IMR-90 (cell line): ENCODE measurements at regions not wholly inside any gene's neighbourhood (a gene's known extent, or its start where the extent isn't known, plus 50 kb on each side); places are given as distances from the start of the nearest gene placed in this dataset.

ENCODE experiments used
- ATAC-seq: fragments of 200-7000 bp; cut with Tn5 transposase; 2 replicates; pipeline ENCODE4 v1.9.1; 2020; ENCODE audit warnings: low read depth, mild to moderate bottlenecking, moderate library complexity
- BruUV-seq: library from RNA; stranded (reverse); fragments of 400-500 nt; replicated peaks from 2 replicates; lab custom pipeline; 2021; lab: Mats Ljungman, UMichigan
- CTCF ChIA-PET: fragments of 300-600 bp; formaldehyde crosslinking; extraction: SDS; loops from one replicate; lab custom pipeline; 2021; ENCODE audit warnings: antibody characterized with exemption; lab: Yijun Ruan, JAX
- POLR2A ChIA-PET: fragments of 300-600 bp; sonication (Branson Sonifier 250); formaldehyde crosslinking; loops from one replicate; lab custom pipeline; 2022; ENCODE audit warnings: antibody characterized with exemption; ENCODE audit not compliant: unreplicated experiment; lab: Charles Lee
- DNase-seq: peaks from one replicate; pipeline ENCODE4 v3.0.0; 2013
- H2AFZ ChIP-seq: replicated peaks from 2 replicates; pipeline ENCODE3; 2013; ENCODE audit warnings: low read length, mild to moderate bottlenecking; ENCODE audit not compliant: poor library complexity
- H2AK5ac ChIP-seq: 2 replicates; pipeline ENCODE4 v1.6.1; 2013; ENCODE audit warnings: low read depth, low read length, inconsistent platforms
- H2AK9ac ChIP-seq: replicated peaks from 2 replicates; pipeline ENCODE3; 2013; ENCODE audit warnings: mild to moderate bottlenecking, low read depth, low read length, moderate library complexity; ENCODE audit not compliant: poor library complexity
- H2BK120ac ChIP-seq: 2 replicates; pipeline ENCODE4 v1.6.1; 2013; ENCODE audit warnings: low read depth, low read length, inconsistent platforms
- H2BK15ac ChIP-seq: 3 replicates; pipeline ENCODE4 v1.6.1; 2013; ENCODE audit warnings: low read depth, low read length, inconsistent platforms
- H2BK20ac ChIP-seq: 2 replicates; pipeline ENCODE4 v1.6.1; 2013; ENCODE audit warnings: low read depth, mild to moderate bottlenecking, inconsistent platforms, low read length, moderate library complexity
- H2BK5ac ChIP-seq: 2 replicates; pipeline ENCODE4 v1.6.1; 2013; ENCODE audit warnings: mild to moderate bottlenecking, low read depth, low read length, inconsistent platforms; ENCODE audit not compliant: poor library complexity, severe bottlenecking
- H3K14ac ChIP-seq: replicated peaks from 2 replicates; pipeline ENCODE4 v1.6.1; 2013; ENCODE audit warnings: low read depth, low read length, inconsistent platforms
- H3K18ac ChIP-seq: 2 replicates; pipeline ENCODE4 v1.6.1; 2013; ENCODE audit warnings: low read depth, low read length, control low read depth
- H3K23ac ChIP-seq: 2 replicates; pipeline ENCODE4 v1.6.1; 2013; ENCODE audit warnings: low read depth, low read length, inconsistent platforms
- H3K27ac ChIP-seq: 2 replicates; pipeline ENCODE4 v1.5.1; 2013; ENCODE audit warnings: mild to moderate bottlenecking, control low read depth, low read length; ENCODE audit not compliant: insufficient read depth
- H3K27me3 ChIP-seq: 2 replicates; pipeline ENCODE4 v1.6.1; 2013; ENCODE audit warnings: low read length; ENCODE audit not compliant: control insufficient read depth, insufficient read depth
- H3K36me3 ChIP-seq: 2 replicates; pipeline ENCODE4 v1.6.1; 2013; ENCODE audit warnings: low read length, mixed read lengths; ENCODE audit not compliant: control insufficient read depth, insufficient read depth
- H3K4ac ChIP-seq: 2 replicates; pipeline ENCODE4 v1.6.1; 2013; ENCODE audit warnings: low read depth, low read length, inconsistent platforms
- H3K4me1 ChIP-seq: 2 replicates; pipeline ENCODE4 v1.6.1; 2013; ENCODE audit warnings: low read length, mixed read lengths; ENCODE audit not compliant: control insufficient read depth, insufficient read depth
- H3K4me2 ChIP-seq: 2 replicates; pipeline ENCODE4 v1.6.1; 2013; ENCODE audit warnings: low read depth, mild to moderate bottlenecking, control low read depth, low read length, moderate library complexity
- H3K4me3 ChIP-seq: 2 replicates; pipeline ENCODE4 v1.5.1; 2013; ENCODE audit warnings: low read depth, mild to moderate bottlenecking, control low read depth, low read length, moderate library complexity; ENCODE audit not compliant: insufficient read depth
- H3K56ac ChIP-seq: 2 replicates; pipeline ENCODE4 v1.6.1; 2013; ENCODE audit warnings: low read length, inconsistent platforms; ENCODE audit not compliant: insufficient read depth; ENCODE audit errors: extremely low read depth
- H3K79me1 ChIP-seq, 2 experiments: 2 replicates each; pipeline ENCODE4 v1.6.1; 2013; ENCODE audit warnings: low read length in 2 of 2, inconsistent platforms in 1 of 2, low read depth in 1 of 2
- H3K9ac ChIP-seq: 2 replicates; pipeline ENCODE4 v1.6.1; 2013; ENCODE audit warnings: low read depth, low read length, control low read depth
- H3K9me1 ChIP-seq: 2 replicates; pipeline ENCODE4 v1.6.1; 2013; ENCODE audit warnings: low read length, inconsistent platforms; ENCODE audit not compliant: insufficient read depth
- H3K9me3 ChIP-seq: 2 replicates; pipeline ENCODE4 v1.6.1; 2013; ENCODE audit warnings: low read length; ENCODE audit not compliant: control insufficient read depth, insufficient read depth
- H4K20me1 ChIP-seq: 2 replicates; pipeline ENCODE4 v1.6.1; 2013; ENCODE audit warnings: low read length, inconsistent platforms; ENCODE audit not compliant: insufficient read depth
- H4K5ac ChIP-seq: 2 replicates; pipeline ENCODE4 v1.6.1; 2013; ENCODE audit warnings: mild to moderate bottlenecking, low read depth, low read length, control low read depth
- H4K8ac ChIP-seq, 2 experiments: 2 replicates each; pipeline ENCODE4 v1.6.1; 2013; ENCODE audit warnings: low read depth in 2 of 2, low read length in 2 of 2, control low read depth in 1 of 2, inconsistent platforms in 1 of 2
- H4K91ac ChIP-seq: 2 replicates; pipeline ENCODE4 v1.6.1; 2013; ENCODE audit warnings: low read depth, low read length, inconsistent platforms; ENCODE audit not compliant: insufficient read depth
- BHLHE40 ChIP-seq: fragments of 150-350 bp; IDR thresholded peaks from 2 replicates; pipeline ENCODE4 v1.6.1; 2016; ENCODE audit warnings: mild to moderate bottlenecking, low read depth, low read length
- CEBPB ChIP-seq: IDR thresholded peaks from 2 replicates; pipeline ENCODE4 v1.6.1; 2012; ENCODE audit warnings: low read depth, low read length, improper control_type of control experiment
- CHD1 ChIP-seq: IDR thresholded peaks from 2 replicates; pipeline ENCODE4 v1.6.1; 2012; ENCODE audit warnings: low read depth, low read length, improper control_type of control experiment
- FOS ChIP-seq: fragments of 150-350 bp; IDR thresholded peaks from 2 replicates; pipeline ENCODE4 v1.6.1; 2016; ENCODE audit warnings: low read depth, low read length
- MAFK ChIP-seq: IDR thresholded peaks from 2 replicates; pipeline ENCODE4 v1.6.1; 2012; ENCODE audit warnings: low read depth, low read length, improper control_type of control experiment
- MAZ ChIP-seq: IDR thresholded peaks from 2 replicates; pipeline ENCODE4 v1.6.1; 2012; ENCODE audit warnings: low read depth, mild to moderate bottlenecking, low read length, improper control_type of control experiment, moderate library complexity, borderline replicate concordance
- MXI1 ChIP-seq: IDR thresholded peaks from 2 replicates; pipeline ENCODE4 v1.6.1; 2012; ENCODE audit warnings: low read depth, mild to moderate bottlenecking, low read length, moderate library complexity, borderline replicate concordance
- NFE2L2 ChIP-seq: fragments of 150-350 bp; IDR thresholded peaks from 2 replicates; pipeline ENCODE4 v1.6.1; 2016; ENCODE audit warnings: low read depth, mild to moderate bottlenecking, low read length
- POLR2A ChIP-seq: IDR thresholded peaks from 2 replicates; pipeline ENCODE4 v1.6.1; 2012; ENCODE audit warnings: mild to moderate bottlenecking, low read depth, low read length
- RAD21 ChIP-seq: IDR thresholded peaks from 2 replicates; pipeline ENCODE4 v1.6.1; 2012; ENCODE audit warnings: low read length, improper control_type of control experiment
- RCOR1 ChIP-seq: IDR thresholded peaks from 2 replicates; pipeline ENCODE4 v1.6.1; 2012; ENCODE audit warnings: mild to moderate bottlenecking, low read length, improper control_type of control experiment; ENCODE audit not compliant: insufficient replicate concordance
- RFX5 ChIP-seq: IDR thresholded peaks from 2 replicates; pipeline ENCODE4 v1.8.0; 2012; ENCODE audit warnings: low read depth, mild to moderate bottlenecking, low read length, moderate library complexity
- SMC3 ChIP-seq: fragments of 150-350 bp; IDR thresholded peaks from 2 replicates; pipeline ENCODE4 v1.6.1; 2016; ENCODE audit warnings: low read depth, mild to moderate bottlenecking, antibody characterized with exemption, low read length, moderate library complexity
- WGBS, 2 experiments: methylation state at CpG; one replicate each; pipeline versions ENCODE4 v1.1.5 to v1.1.7; 2013; ENCODE audit warnings: missing lambda C conversion rate in 2 of 2; ENCODE audit not compliant: insufficient read length in 1 of 2; ENCODE audit errors: extremely low coverage in 2 of 2; 5-methylcytosine and 5-hydroxymethylcytosine counted together
- dilution Hi-C: fragments of 300-500 bp; cut with HindIII; formaldehyde crosslinking; loops from one replicate; pipeline ENCODE4 v1.14.3; 2018; ENCODE audit warnings: low sequenced_read_pairs; ENCODE audit not compliant: unreplicated experiment
- in situ Hi-C: fragments of 300-500 bp; cut with MboI; formaldehyde crosslinking; loops from 3 replicates; pipeline ENCODE4 v1.14.3; 2019; ENCODE audit warnings: low sequenced_read_pairs, inconsistent platforms, mixed read lengths
- intact Hi-C: fragments of 100-400 bp; cut with micrococcal nuclease; formaldehyde crosslinking; loops from 2 replicates; pipeline ENCODE4 v1.10.0; 2022
- TF ChIP-seq, protein P1 (sequence below): fragments of 150-350 bp; IDR thresholded peaks from 2 replicates; pipeline ENCODE4 v1.6.1; 2016; ENCODE audit warnings: low read depth, mild to moderate bottlenecking, low read length, moderate library complexity, borderline replicate concordance
- TF ChIP-seq, protein P2 (sequence below): fragments of 150-350 bp; IDR thresholded peaks from 2 replicates; pipeline ENCODE4 v1.6.1; 2017; ENCODE audit warnings: mild to moderate bottlenecking, antibody characterized with exemption, low read length, low read depth
- TF ChIP-seq, protein P3 (sequence below): conservative IDR thresholded peaks from 2 replicates; pipeline ENCODE4 v1.5.1; 2012; ENCODE audit warnings: mild to moderate bottlenecking, low read depth, low read length, improper control_type of control experiment

DNA sequence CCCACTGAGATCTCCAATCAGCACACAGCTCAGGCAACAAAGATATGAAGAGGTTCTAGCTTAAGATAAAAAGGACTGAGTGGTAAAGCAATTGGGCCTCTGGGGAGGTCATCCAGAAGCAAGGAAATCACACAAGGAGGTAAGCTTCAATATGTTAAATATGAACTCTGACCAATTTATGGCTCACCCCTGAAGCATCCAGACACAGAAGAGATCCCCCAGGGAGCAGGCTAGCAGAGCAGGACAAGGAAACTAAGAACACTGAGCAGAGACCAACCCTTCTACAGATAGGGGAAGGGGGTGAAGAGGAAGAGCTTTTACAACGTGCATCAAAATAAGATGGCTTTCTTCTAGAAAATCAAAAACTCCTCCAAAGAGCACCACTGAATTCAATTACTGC, 616.2 kb downstream of the DNAH5 start:
- DNase-seq = no peak
- TF ChIP-seq POLR2A = no peak
- TF ChIP-seq MAZ = no peak
- no peak for TF ChIP-seq RCOR1
- TF ChIP-seq, protein P1, sequence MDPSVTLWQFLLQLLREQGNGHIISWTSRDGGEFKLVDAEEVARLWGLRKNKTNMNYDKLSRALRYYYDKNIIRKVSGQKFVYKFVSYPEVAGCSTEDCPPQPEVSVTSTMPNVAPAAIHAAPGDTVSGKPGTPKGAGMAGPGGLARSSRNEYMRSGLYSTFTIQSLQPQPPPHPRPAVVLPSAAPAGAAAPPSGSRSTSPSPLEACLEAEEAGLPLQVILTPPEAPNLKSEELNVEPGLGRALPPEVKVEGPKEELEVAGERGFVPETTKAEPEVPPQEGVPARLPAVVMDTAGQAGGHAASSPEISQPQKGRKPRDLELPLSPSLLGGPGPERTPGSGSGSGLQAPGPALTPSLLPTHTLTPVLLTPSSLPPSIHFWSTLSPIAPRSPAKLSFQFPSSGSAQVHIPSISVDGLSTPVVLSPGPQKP = no peak
- TF ChIP-seq FOS = no peak
- TF ChIP-seq RFX5 = no peak
- TF ChIP-seq MAFK = no peak
- no peak for TF ChIP-seq BHLHE40
- no peak for TF ChIP-seq CEBPB
- TF ChIP-seq, protein P2, sequence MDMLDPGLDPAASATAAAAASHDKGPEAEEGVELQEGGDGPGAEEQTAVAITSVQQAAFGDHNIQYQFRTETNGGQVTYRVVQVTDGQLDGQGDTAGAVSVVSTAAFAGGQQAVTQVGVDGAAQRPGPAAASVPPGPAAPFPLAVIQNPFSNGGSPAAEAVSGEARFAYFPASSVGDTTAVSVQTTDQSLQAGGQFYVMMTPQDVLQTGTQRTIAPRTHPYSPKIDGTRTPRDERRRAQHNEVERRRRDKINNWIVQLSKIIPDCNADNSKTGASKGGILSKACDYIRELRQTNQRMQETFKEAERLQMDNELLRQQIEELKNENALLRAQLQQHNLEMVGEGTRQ = no peak
- TF ChIP-seq MXI1 = no peak
- no peak for TF ChIP-seq RAD21
- no peak for TF ChIP-seq NFE2L2
- TF ChIP-seq SMC3 = no peak
- TF ChIP-seq CHD1 = no peak
- TF ChIP-seq, protein P3, sequence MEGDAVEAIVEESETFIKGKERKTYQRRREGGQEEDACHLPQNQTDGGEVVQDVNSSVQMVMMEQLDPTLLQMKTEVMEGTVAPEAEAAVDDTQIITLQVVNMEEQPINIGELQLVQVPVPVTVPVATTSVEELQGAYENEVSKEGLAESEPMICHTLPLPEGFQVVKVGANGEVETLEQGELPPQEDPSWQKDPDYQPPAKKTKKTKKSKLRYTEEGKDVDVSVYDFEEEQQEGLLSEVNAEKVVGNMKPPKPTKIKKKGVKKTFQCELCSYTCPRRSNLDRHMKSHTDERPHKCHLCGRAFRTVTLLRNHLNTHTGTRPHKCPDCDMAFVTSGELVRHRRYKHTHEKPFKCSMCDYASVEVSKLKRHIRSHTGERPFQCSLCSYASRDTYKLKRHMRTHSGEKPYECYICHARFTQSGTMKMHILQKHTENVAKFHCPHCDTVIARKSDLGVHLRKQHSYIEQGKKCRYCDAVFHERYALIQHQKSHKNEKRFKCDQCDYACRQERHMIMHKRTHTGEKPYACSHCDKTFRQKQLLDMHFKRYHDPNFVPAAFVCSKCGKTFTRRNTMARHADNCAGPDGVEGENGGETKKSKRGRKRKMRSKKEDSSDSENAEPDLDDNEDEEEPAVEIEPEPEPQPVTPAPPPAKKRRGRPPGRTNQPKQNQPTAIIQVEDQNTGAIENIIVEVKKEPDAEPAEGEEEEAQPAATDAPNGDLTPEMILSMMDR = no peak
- POLR2A ChIA-PET = no interaction called here
- Histone ChIP-seq H2BK15ac (no peak overlapping the region), H3K27me3 (no peaks in the 10 kb centered on the region), H3K14ac (no peak overlapping the region), H2BK120ac (no peak overlapping the region), H4K8ac (no peak overlapping the region), H2BK5ac (no peak overlapping the region), H3K18ac (no peak overlapping the region), H3K56ac (no peak overlapping the region), H2AK5ac (no peak overlapping the region), H2AK9ac (no peak overlapping the region), H3K9me3 (no peaks in the 10 kb centered on the region; the same call in 1 of the 2 replicates), H4K5ac (no peak overlapping the region), H3K4me1 (no peaks in the 10 kb centered on the region), H2BK20ac (no peak overlapping the region), H3K36me3 (no peaks in the 10 kb centered on the region), H3K4ac (no peak overlapping the region), H2AFZ (no peak overlapping the region), H4K91ac (no peak overlapping the region), H3K4me3 (no peak overlapping the region), H3K27ac (no peak overlapping the region), H3K9ac (no peak overlapping the region), H3K9me1 (no peaks in the 10 kb centered on the region), H4K20me1 (no peaks in the 10 kb centered on the region), H3K4me2 (no peak overlapping the region), H3K79me1 (no peaks in the 10 kb centered on the region), H3K23ac (no peak overlapping the region)
- intact Hi-C loops = no loop called here
- dilution Hi-C loops = no loop called here
- ATAC-seq = no peak
- in situ Hi-C loops = no loop called here
- CTCF ChIA-PET = no interaction called here
- BruUV-seq = no TSS peak
- WGBS, 2 experiments = no CpG with 5 or more reads among the region's 1 CpG
